H1 (cell line): ENCODE measurements at regions not wholly inside any gene's neighbourhood (a gene's known extent, or its start where the extent isn't known, plus 50 kb on each side); places are given as distances from the start of the nearest gene placed in this dataset.

Experiments
- BACH1 ChIP-seq: IDR thresholded peaks from 2 replicates; pipeline ENCODE4 v1.6.1; 2012; ENCODE audit warnings: low read length, improper control_type of control experiment
- BRCA1 ChIP-seq: IDR thresholded peaks from 2 replicates; pipeline ENCODE4 v1.6.1; 2012; ENCODE audit warnings: low read depth, low read length, improper control_type of control experiment
- FOSL1 ChIP-seq: IDR thresholded peaks from 2 replicates; pipeline ENCODE4 v1.6.1; 2011; ENCODE audit warnings: mild to moderate bottlenecking, low read depth, low read length, moderate library complexity; ENCODE audit not compliant: insufficient read depth
- JUN ChIP-seq: IDR thresholded peaks from 2 replicates; pipeline ENCODE4 v1.6.1; 2011; ENCODE audit warnings: low read depth, mild to moderate bottlenecking, improper control_type of control experiment, low read length
- NRF1 ChIP-seq: IDR thresholded peaks from 2 replicates; pipeline ENCODE4 v1.6.1; 2011; ENCODE audit warnings: mild to moderate bottlenecking, low read depth, low read length, improper control_type of control experiment
- PHF8 ChIP-seq: fragments of 200-600 bp; sonication (generic); conservative IDR thresholded peaks from 2 replicates; pipeline ENCODE4 v1.7.1; 2012; ENCODE audit warnings: low read depth, mild to moderate bottlenecking, inconsistent platforms, low read length, moderate library complexity

GRCh38 chr4:44914223-44914622, 187.9 kb upstream of the GNPDA2 start (continued):
- TF ChIP-seq NRF1, result no peak
- no peak for TF ChIP-seq PHF8
- TF ChIP-seq BACH1, result no peak
- no peak for TF ChIP-seq BRCA1
- TF ChIP-seq JUN, result no peak
- TF ChIP-seq FOSL1, result no peak
- TF ChIP-seq, all 59 proteins: peak for 0
